ENCODE measurements at regions not wholly inside any gene's neighbourhood (a gene's known extent, or its start where the extent isn't known, plus 50 kb on each side); places are given as distances from the start of the nearest gene placed in this dataset.

GRCh38 chr2:239760596-239760995, 264.5 kb downstream of the NDUFA10 start:
- Mint-ChIP-seq H3K27me3 (ENCODE audit: unreplicated experiment) (no peaks in the 10 kb centered on the region), H3K4me3 (ENCODE audit: unreplicated experiment) (no peak overlapping the region), H3K4me1 (ENCODE audit: low read depth, unreplicated experiment) (peaks cover 24% of the 10 kb centered on the region), H3K36me3 (ENCODE audit: unreplicated experiment) (peaks cover 12% of the 10 kb centered on the region), H3K27ac (ENCODE audit: unreplicated experiment) (no peak overlapping the region), H3K9me3 (ENCODE audit: unreplicated experiment) (peaks cover 5% of the 10 kb centered on the region)
- no peak for TF ChIP-seq CTCF (IDR thresholded peaks at IDR 0.05; ENCODE audit: partially characterized antibody, unreplicated experiment)
- peak; percentile 0 for DNase-seq

GRCh38 chr2:239758279-239758877, 266.8 kb downstream of the NDUFA10 start:
- Mint-ChIP-seq H3K9me3 (ENCODE audit: unreplicated experiment) (peaks cover 9% of the 10 kb centered on the region), H3K27me3 (ENCODE audit: unreplicated experiment) (no peaks in the 10 kb centered on the region), H3K36me3 (ENCODE audit: unreplicated experiment) (peaks cover 12% of the 10 kb centered on the region), H3K27ac (ENCODE audit: unreplicated experiment) (no peak overlapping the region), H3K4me3 (ENCODE audit: unreplicated experiment) (no peak overlapping the region), H3K4me1 (ENCODE audit: low read depth, unreplicated experiment) (peaks cover 19% of the 10 kb centered on the region)
- no peak for TF ChIP-seq CTCF (IDR thresholded peaks at IDR 0.05; ENCODE audit: partially characterized antibody, unreplicated experiment)
- no peak for DNase-seq

GRCh38 chr2:239756790-239757760, 268.1 kb downstream of the NDUFA10 start:
- Mint-ChIP-seq H3K4me3 (ENCODE audit: unreplicated experiment) (no peak overlapping the region), H3K9me3 (ENCODE audit: unreplicated experiment) (peaks cover 12% of the 10 kb centered on the region), H3K36me3 (ENCODE audit: unreplicated experiment) (peaks cover 6% of the 10 kb centered on the region), H3K4me1 (ENCODE audit: low read depth, unreplicated experiment) (peaks cover 10% of the 10 kb centered on the region), H3K27me3 (ENCODE audit: unreplicated experiment) (no peaks in the 10 kb centered on the region), H3K27ac (ENCODE audit: unreplicated experiment) (no peak overlapping the region)
- no peak for TF ChIP-seq CTCF (IDR thresholded peaks at IDR 0.05; ENCODE audit: partially characterized antibody, unreplicated experiment)
- no peak for DNase-seq

DNA sequence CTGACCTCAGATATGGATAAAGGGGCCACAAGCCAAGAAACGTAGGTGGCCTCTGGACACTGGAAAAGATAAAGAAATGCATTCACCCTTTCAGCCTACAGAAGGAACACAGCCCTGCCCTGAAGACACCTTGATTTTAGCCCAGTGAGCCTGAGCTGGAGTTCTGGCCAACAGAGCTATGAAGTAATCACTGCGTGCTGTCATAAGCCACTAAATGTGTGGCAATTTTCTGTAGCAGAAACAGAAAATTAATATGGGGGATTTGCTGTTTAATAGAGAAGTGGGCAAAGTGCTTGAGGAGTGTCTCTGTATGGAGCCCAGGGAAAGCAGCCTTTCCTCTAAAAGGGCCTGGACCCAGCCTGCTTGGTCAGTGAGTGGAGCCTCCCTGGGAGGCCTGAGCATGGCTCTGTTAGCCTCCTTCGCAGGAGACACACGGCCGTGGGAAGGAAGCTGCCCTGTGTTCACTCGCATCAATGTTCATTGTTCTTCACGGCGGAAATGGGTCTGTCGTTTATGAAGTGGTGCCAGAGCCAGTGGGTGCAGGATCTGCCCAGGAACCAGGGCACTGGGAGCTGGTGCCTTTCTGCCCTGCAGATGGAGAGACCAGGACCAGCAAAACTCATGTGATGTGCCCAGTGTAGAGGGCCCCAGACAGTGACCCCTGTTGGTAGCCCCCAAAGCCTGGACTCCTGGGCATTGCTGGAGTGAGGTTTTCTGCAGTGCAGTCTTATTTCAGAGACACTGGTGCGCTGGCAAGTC, 268.9 kb downstream of the NDUFA10 start:
- no peaks in the 10 kb centered on the region for H3K27me3 Mint-ChIP-seq (ENCODE audit: unreplicated experiment)
- no peak for DNase-seq
- peaks cover 10% of the 10 kb centered on the region for H3K4me1 Mint-ChIP-seq (ENCODE audit: low read depth, unreplicated experiment)
- peaks cover 11% of the 10 kb centered on the region for H3K9me3 Mint-ChIP-seq (ENCODE audit: unreplicated experiment)
- TF ChIP-seq CTCF (IDR thresholded peaks at IDR 0.05; ENCODE audit: partially characterized antibody, unreplicated experiment): no peak
- no peak overlapping the region for H3K4me3 Mint-ChIP-seq (ENCODE audit: unreplicated experiment)
- peaks cover under 1% of the 10 kb centered on the region for H3K36me3 Mint-ChIP-seq (ENCODE audit: unreplicated experiment)
- no peak overlapping the region for H3K27ac Mint-ChIP-seq (ENCODE audit: unreplicated experiment)
